Occipital lobe (tissue), 1 donor: ENCODE measurements at regions not wholly inside any gene's neighbourhood (a gene's known extent, or its start where the extent isn't known, plus 50 kb on each side); places are given as distances from the start of the nearest gene placed in this dataset.
"Not testable (repeated sequence)": the region's sequence is repeated elsewhere in the genome, so short reads cannot be mapped to it uniquely, and the experiment has no call there.

Experiments used
- DNase-seq: peaks from one replicate; lab custom pipeline; 2025; lab: John Stamatoyannopoulos, UW

DNA sequence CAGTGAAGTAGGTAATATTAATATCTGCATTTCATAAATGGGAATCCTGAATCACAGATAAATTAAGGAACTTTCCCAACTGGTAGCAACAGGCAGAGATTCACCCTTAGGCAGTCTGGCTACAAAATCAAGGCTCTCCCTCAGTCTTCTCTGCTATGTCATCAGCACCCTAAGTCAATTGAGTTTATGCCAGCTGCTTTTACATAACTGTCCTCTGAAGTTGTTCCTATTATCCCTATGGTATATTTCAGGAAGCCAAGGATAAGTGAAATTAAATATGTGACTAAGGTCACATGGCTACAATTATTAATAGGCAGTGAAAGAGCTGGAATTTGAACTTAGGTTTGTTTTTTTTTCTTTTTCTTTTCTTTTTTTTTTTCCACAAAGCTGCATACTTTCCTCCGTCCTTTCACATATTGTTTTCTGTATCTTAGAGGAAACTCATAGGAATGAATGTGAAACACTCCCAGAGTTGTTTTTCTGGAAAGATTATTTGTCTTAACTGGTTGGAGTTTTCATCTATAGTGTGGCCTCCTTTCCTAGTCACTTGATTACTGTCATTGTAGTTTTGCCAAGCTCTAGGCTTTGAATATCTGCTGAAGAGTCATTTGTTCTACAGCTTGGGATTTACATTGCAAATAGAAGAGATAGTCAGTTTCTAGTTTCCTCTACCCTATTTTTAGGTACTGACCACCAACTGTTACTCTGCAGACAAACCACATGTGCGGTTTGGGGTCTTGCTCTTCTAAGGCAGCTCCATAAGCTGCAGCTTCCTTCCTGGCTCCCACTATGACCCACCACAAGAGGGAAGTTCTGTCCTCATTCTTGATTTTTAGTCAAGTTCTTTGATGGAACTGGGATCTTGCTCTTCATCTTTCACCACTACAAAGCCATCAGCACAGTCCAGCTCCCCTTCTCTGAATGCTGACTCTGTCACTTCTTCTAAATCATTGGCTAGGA, 338.0 kb upstream of the KIAA1217 start:
- DNase-seq, result no peak

DNA sequence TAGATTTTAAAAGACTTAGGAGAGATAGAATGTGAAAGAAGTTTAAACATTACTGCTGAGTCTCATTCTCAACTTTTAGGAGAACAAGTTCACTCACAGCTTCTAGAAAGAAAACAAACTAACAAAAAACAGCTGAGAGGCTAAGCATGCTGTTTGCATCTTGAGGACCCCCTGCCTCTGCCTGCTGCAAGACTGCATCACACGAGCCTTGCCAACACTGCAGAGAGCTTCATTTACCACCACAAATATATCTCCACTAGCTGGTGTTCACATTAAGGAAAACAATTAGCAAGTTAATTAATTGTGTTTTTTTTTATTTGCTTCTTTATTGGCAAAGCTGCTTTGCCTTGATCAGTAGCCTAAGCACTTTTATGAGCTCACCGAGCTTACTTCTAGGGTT, 336.6 kb upstream of the KIAA1217 start:
- DNase-seq, result no peak

DNA sequence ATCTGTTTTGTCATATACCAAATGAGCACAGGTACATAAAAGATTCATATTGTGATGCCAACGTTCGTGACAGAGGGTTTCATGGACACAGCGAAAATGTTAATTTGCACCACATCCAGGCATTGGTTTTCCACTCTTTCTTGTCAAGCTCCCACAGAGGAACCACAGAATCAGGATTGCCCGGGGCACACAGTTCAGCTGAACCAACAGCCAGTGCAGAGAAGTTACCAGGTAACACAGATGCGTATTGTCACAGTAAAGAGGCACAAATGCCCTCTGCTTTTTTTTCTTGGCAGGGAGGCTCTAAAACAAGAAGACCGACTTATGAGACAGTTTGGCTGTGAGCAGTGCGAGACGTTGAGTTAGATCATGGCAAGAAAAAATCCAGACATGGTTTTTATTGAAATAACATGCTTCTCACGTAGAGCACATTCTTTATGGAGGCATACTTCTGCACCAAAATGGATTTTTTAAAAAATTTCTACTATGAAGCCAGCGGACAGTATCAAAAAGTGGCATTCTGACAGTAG, 331.1 kb upstream of the KIAA1217 start:
- no peak for DNase-seq

DNA sequence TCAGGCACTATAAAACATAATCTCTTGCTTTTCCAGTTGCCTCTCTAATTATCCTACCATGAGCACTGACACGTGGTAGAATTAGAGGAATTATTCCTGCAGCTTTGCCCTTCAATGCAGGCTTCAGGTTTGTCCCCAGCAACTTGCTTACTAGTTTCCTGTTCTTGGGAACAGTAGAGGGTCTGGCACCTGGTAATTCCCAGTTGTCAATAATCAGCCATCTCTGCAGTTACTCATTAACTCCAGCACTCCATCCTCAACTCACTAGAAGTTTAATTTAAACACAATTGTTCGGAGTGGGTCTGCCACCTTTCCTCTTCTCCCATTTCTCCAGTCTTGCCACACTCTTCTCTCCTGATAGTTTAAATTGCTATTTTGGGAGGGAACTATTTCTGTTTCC, 324.3 kb upstream of the KIAA1217 start:
- DNase-seq, result no peak

DNA sequence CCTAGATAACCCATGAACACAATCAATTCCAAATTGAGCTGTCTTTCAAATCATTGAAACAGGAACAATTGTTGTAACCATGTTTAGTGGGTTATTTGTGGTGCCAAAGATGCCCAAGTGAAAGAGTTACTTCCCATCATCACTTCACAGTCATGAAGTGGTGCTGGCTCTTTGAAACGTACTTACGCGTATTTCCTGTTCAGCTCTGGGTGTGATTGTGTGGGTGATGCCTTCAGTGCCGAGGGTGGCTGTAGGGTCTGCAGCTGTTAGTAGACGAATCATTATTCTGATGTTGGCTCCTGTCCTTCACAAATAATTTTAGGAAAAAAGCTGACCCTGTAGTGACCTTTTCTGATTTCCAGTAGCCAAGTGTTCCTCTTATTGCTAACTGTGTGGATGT, 323.1 kb upstream of the KIAA1217 start:
- DNase-seq, result no peak

DNA sequence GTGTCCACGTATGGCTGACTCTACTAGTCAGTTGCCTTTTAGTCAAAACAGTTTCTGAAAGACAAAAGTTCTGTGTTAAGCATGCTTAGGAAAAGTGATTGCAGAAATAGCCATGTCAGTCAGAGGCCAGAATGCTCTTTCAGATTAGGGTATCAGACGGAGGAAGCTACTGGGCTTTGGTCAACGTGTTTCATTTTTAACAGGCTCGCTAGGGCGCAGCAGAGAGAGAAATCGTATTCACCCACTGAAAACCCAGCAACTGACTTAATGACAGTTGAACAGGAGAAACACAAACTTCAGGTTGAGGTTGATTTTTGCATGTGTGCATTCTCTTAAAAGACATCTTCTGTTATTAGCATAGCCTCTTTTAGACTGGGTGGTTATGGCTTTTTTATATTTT, 322.6 kb upstream of the KIAA1217 start:
- no peak for DNase-seq

DNA sequence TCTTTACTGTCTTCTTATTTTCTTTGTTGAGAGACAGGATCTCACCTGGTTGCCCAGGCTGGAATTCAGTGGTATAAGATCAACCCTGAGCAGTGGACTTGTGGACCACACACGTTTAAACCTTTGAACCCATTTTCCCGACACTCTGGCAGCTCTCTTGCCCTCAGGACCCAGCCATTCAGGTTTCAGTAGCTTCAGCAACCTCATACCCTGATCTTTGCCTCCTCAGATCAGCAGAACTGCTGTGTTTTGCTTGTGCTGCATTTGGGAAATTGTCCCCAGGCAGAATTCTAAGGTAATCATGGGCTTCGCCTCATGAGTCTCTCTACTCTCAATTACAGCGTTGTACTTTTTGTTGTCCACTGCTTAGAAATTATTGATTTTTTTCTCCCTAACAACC, 317.6 kb upstream of the KIAA1217 start:
- DNase-seq, result no peak

DNA sequence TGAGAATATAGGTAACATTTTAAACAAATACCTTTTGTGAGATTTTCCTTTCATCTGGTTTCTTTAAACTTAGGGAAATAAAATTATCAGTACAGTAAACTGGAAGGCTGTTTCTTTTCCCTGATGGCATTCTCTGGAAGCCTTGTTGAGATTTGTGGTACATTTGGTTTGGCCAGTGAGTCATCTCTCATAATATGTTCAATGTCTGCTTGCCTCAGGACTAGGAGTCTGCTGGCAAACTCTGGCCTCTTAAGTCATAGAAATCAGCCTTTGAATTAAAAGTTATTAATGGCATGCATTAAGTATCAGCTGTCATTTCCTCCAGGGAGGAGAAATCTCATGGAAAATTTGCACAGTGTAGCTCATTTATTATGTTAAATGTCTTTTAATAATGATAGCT, 316.6 kb upstream of the KIAA1217 start:
- no peak for DNase-seq

DNA sequence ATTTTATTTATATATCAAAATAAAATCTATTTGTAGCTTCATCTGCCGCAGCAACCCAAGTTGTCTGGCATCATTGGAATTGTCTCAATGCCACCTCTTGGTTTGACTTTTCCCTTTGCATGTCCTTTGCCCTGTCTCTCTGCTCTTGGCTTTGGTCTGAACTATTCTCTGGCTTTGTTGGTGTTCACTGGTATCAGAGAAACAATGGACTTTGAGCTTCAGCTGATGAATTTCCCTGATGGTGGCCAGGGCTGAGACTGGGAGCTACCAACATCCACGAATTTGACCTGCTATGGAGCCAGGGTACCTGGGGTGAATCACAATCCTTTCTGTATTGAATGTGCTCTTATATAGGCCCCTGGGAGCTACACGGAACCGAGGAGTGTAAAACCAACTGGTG, 311.7 kb upstream of the KIAA1217 start:
- no peak for DNase-seq

DNA sequence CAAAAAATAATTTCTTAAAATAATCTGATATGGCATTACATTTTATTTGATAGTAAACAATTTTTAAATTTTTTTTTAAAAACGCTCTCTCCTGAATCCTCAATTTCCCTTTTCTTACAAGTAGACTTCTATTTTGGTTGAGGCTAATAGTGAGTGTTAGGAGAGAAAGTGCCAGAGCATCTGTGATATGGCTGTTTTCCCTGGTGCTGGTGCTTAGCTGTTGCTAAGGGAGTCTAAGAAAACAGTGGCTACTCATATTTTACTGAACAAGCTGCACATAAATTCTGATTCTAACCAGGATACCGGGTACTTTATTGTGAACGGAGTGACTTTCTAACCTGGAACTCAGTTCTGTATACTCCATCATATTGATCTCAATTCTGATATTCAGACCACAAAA, 311.1 kb upstream of the KIAA1217 start:
- DNase-seq, result no peak

DNA sequence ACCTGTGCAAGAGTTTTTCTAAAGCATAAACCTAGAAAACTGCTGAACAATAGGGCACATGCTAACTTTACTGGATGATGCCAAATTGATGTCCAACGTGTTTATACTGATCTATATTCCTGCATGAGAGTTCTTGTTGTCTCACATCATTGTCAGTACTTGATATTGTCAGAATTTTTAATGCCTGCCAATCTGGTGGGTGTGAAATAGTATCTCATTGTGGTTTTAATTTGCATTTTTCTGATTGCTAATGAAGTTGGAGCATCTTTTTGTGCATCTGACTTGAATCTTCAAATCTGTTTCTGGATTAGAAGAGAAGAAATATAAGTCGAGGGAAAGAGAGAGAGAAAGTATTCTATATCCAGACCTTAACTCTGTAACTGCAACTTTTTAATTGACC, 309.8 kb upstream of the KIAA1217 start:
- DNase-seq, result no peak

DNA sequence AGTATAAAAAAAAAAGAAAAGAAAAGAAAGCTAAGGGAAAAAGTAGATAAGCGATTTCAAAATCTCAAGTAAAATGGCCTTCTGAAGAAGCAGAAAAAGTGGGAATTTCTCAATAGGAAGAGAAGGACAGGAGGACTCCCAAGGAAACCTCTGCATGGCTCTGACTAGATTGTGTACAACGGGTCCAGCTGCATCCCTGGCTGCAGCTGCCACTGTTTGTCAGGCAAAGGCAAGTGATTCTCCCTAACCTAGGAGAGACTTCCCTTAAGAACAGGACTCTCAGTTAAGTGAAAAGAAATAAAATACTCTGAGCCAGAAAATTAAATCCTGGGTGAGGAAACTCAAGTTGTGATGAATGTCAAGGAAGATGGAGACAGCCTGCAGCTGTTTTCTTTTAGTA, 298.6 kb upstream of the KIAA1217 start:
- no peak for DNase-seq

DNA sequence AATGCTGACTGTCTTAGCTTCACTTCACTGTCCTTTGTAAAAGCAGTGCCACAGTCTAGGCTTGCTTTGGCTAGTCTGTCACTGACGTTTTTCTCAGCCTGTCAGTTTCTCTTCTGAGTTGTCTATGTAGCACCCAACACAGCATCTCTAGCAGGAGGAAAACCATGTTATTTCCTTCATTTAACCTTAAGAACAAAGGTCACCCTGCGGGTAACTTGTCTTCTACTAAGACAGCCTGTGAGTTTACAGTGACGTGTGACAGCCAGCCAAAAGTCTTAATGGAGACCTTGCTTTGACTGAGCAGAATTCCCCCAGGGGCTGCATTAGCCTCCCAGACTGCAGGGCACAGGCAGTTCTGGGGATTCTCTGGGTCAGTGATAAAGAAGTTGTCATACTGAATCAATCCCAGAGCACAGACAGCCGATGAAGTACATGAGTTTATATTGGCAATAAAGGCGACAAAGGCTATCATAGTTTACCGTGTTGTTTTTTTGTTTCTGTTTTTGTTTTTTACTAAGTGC, 296.0 kb upstream of the KIAA1217 start:
- no peak for DNase-seq

DNA sequence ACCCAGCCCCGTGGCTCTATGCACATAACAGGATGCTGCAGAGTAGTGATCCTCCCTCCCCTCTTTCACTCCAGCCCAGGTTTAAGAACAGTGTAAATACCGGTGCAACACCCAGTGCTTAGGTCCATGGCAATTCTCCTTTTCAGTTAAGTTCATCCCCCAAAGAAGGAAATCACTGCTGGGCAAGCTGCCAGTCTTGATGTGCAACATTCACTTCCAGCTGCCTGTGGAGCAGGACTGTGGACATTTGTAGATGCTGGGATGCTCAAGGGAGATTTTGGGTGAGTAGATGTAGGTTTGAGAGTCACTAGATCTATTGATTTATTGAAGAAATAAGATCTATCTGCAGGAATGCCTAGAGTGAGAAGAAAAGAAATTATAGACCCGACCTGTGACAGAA, 294.3 kb upstream of the KIAA1217 start:
- no peak for DNase-seq

DNA sequence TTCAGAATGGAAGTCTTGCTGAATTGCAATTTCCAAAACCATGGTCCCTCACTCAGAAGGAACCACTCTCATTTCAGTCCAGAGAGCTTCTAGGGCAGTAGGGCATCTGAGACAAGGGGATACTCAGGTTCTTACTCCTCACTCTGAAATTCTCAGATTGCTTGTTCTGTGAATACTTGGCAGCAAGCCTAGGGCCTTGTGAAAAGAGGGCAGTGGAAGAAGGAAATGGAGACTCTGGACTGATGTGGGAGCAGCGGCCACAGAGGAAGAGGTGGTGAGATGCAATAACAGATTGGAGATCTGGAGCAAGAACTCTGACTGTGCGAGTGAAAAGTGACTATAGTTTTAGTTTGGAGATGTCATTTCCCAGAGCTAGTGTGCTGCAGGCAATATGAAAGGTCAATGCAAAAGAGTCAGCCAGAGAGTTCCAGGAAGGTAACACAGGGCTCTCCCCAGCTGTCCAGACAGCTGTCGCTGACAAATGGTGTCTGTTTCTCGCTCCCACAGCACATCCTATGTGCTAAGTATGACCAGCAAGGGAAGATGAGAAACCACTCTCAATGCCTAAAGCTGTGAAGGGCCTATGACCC, 291.6 kb upstream of the KIAA1217 start:
- DNase-seq, result no peak

DNA sequence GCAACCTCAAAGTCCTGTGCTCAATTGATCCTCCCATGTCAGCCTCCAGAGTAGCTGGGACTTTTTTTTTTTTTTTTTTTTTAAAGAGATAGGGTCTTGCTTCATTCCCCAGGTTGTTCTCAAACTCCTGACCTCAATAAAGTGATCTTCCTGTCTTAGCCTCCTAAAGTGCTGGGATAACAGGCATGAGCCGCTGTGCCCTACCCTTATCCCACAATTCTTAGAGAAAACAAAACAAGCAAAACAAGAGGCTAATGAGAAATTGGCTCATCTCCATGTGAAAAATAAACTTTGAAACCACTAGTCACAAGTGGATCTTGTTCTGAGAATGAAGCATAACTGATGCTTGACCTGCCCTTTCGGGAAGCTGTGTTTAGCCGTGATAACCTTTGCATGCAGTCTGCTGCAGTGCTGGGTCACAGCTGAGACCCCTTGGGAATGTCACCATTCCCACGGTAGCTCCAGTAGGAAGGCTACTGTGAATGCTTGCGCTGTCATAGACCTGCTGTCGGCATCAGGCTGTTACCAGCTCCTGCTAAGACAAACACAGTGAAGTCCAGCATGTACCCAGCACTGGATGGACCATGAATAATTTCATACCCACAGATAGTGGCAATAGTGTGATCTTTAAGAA, 290.7 kb upstream of the KIAA1217 start:
- no peak for DNase-seq

DNA sequence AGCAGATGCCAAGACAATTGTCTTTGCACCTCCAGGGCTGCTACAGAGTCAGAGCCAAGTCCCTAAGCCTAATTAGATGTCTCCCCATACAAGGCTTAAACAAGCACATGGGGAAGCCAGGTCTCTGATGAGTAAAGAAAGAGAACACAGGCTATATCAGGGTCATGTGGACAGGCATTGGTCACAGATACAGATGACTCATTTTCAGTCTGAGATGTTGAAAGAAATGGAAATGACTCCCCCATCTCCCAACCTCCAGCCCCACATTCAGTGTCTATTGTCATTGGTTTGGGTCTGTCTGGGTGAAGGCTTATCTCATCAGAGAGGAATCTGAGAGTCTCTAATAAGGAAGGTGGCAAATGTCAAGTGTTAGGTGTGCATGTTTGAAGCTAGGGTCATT, 290.1 kb upstream of the KIAA1217 start:
- DNase-seq, result no peak

DNA sequence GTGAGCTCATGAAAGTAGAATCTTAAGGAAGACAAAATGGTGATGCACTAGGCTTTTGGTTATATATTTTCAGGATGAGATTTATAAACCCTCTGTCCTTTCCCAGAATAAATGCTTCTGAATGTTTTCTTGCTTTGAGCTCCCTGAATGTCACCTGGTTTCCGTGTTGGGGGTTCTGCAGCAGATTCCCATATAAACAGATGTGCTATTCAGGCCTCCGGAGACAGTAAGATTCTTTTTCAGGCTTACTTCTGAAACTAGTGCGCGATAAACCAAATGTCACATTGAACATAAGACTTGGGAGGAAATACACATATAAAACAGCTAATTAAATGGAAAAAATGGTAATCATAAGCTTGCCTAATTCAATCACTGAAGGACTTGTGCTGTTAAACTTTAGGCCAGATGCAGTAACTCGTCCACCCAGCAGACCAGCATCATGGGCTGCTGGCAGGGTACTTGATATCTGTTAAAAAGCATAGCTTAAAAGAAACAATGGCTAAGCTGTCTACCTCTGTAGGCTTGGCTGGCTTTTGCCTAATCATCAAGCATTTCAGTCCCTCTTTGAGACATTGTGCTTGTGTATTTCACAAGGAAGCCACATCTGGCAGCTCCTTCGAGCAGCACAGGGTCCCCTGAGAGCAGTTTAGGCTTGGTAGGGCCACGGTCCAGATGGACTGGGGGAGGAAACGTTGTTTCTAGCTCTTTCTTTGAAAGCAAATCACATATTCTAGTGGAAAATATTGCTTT, 281.2 kb upstream of the KIAA1217 start:
- DNase-seq, result no peak

DNA sequence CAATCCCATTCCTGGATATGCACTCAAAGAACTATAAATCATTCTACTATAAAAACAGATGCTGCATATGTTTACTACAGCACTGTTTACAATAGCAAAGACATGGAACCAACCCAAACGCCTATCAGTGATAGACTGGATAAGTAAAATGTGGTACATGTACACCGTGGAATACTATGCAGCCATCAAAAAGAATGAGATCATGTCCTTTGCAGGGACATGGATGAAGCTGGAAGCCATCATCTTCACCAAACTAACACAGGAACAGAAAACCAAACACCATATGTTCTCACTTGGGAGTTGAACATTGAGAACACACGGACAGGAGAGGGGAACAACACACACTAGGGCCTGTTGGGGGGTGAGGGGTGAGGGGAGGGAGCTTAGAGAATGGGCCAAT, 274.9 kb upstream of the KIAA1217 start:
- DNase-seq, result not testable (repeated sequence)

DNA sequence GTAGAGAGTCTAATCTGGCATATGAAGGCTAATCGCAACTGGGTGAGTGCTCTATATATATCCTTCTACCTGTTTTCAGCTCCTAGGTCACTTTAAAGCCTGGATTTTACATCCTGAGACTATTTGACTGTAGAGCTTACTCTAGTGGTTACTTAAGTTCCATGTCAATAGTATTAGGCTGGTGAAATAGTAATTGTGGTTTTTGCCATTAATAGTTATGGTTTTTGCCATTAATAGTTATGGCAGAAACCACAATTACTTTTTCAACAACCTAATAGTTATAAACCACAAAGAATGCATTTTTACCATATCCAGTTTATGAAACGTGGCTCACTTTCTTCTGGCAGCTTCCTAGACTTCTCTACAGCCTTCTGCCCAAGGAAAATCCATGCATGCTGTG, 263.1 kb upstream of the KIAA1217 start:
- no peak for DNase-seq

DNA sequence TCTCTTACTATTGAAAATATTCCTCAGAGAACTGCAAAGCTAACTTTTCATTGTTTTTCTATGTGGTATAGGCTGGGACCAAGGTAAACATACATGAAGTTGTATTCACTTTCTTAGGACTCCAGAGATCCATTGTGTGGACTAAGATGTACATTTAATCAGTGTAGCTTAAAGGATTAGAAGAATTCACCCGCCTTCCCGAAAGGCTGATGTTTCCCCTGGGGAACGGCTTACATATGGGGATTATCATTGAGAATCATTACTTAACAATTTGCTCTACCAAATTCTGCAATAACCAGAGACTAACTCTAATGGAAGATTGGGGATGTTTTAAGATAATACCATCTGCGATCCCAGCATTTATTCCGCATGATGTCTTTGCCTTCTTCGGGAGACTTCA, 257.1 kb upstream of the KIAA1217 start:
- no peak for DNase-seq
